KBM-7 (cell line): ENCODE measurements at regions not wholly inside any gene's neighbourhood (a gene's known extent, or its start where the extent isn't known, plus 50 kb on each side); places are given as distances from the start of the nearest gene placed in this dataset.

Experiments
- DNase-seq: peaks from one replicate; pipeline ENCODE4 v3.0.0-alpha.2; 2015
- in situ Hi-C: fragments of 300-500 bp; cut with MboI; formaldehyde crosslinking; loops from 2 replicates; pipeline ENCODE4 v1.14.3; 2020; ENCODE audit warnings: low sequenced_read_pairs, low pct_unique_long_range_greater_than_20kb, mixed read lengths

DNA sequence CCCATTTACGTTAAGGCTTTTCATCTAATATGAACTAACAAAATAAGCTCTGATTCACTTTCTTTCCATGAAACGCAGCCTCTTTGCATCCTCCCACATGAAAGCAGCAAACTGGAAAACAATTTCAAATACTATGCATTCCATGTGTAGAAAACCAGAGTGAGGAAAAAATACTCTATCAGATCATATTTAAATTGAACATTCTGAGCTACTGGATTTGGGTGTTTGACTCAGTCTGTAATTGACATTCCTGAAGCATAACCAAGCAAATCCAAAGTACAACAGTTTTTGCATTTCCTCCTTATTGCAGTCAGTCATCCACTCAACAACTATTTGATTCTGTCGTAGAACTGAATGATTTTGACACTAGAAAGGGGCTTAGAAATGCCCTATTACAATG lies 399.1 kb upstream of the NMUR2 start:
- no peak for DNase-seq
- in situ Hi-C loops = no loop called here

DNA sequence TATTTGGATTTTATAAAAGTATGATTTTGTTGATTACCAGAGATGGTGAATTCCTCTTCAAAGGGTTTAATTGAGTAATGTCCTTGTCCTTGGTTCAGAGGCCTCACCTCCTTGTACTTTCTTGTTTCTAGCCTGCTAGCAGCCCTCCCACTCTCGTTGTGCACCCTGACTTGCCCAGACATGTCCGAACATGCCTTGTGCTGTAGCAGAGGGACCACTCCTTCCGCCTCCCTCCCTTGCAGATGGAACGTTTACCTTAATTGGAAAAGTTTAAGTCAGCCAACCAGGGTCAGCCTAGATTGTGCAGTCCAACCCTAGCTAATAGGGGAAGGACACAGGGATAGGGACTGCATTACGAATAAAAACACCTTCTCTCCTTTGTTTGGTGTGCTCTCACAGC lies 406.9 kb upstream of the NMUR2 start:
- DNase-seq = peak; percentile 54
- in situ Hi-C loops = no loop called here

DNA sequence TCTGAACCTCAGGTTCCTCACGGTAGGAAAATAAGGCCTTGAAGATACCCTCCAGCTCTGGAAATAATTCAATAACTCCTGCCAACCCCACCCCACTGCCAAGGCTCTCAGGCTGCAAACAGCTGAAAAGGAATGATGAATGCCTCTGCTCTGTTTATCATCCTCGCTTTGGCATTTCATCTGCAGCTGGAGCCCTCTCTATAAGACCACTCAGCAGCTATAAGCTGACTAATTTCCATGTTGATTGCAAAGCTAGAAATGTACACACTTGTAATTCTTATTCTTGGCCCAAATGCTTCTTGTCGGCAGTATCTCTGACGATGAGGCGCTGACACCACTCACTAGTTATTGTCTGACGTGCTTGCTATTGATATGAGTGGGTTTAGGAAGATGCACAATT lies 408.4 kb upstream of the NMUR2 start:
- no peak for DNase-seq
- in situ Hi-C loops = no loop called here

DNA sequence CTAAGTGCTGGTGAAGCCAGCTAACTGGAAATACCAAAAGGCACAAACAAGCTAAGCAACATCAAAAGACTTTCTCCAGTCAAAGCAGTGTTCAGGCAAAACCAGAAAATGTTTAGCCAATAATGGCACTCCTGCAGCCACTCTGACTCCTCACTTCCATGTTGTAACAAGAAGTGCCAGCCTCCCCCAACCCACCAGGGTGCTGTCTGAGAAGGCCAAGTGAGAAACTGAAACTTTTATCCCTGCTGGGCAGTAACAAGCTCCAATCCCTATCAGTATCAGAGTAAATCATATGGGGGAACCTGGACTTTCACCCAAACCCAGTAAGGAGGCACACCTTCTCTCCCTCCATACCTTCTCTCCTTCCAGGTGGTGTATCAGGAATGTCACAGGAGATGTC lies 414.8 kb upstream of the NMUR2 start:
- in situ Hi-C loops = no loop called here
- DNase-seq = no peak

DNA sequence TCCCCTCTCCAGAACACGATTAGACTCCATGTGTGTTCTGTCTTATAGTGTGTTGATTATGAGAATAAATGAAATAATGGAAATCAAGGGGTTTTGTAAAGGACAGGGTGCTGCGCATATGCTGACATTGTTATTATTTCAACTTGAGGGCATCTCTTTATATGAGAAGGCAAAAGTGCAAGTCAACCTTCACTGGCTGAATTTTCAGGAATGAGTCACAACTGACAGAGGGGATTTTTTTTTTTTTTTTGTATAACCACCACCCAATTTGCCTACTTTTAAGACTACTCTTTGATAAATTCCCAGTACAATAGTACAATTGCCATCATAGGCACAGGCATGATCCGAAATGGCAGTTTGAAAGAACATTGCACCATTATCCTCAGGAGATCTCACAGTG lies 419.2 kb upstream of the NMUR2 start:
- in situ Hi-C loops = no loop called here
- DNase-seq = no peak

DNA sequence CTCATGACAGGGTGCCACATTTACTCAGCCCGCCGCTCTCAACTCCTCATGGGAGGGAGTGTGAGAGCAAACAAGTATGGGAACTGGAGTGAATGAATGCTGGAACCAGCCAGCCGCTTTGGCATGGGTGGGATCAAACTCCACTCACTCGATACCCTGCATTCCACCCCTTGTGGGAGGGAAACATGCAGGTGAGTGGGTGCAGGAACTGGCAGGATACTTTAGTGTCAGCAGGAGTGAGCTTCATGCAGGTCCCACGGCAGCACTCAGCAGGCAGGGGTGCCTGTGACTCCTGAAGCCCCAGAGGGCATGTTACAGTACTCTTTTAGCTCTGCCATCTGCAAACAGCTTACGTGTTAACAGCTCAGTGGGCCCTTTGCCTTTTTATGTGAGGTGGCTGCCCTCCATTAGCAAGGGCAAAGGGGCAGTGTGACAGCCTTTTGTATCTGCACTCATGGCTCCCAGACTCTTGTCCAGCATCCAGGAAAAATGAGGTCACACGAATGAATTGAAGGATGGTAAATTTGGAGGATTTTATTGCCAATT lies 433.2 kb upstream of the NMUR2 start:
- DNase-seq = no peak
- in situ Hi-C loops = no loop called here

DNA sequence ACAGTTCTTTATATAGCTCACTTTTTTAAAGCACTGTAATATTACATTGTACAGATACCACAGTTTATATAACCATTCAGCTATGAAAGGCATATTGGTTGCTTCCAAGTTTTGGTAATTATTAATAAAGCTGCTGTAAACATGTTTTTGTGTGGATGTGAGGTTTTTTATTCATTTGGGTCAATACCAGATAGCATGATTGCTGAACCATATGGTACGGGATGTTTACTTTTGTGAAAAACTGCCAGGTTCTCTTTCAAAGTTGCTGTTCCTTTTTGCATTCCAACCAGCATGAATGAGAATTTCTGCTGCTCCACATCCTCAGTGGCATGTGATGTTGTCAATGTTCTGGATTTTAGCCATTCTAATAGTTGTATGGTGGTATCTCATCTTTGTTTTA lies 439.6 kb upstream of the NMUR2 start:
- in situ Hi-C loops = no loop called here
- DNase-seq = no peak

DNA sequence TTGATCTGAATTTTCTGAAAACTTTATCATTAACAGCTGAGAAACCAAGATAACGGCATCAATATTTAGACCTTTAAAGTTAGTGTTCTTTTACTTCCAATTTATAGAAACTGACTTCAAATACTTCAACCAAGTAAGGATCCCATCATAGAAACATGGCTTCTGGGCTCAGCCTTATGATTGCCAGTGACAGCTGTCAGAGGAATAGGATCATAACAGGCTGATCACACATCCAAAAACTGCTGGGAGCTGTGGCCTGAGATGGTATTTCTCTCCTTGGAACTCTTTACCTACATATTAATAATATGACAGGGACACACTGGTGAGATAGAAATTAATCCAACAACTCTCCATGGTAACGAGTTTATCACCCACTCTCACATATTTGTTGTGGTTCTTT lies 448.3 kb upstream of the NMUR2 start:
- no peak for DNase-seq
- in situ Hi-C loops = no loop called here

DNA sequence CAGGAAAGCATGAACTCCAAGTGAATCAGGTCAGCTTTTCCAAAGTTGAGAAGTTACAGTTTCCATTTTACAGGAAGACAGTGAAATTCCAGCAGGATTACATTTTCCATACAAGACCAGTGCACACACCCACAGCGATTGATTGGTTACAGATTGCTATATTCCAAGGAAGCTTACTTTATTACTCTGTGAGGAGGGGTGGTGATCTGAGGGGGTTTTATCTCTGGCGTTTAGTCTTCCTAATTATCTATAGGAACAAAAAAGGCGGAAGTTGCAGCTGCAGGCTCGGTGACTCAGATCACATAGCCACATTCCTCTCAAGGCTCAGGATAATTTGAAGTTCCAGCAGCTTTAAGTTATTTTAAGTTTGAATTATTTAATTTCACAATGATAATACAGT lies 450.4 kb upstream of the NMUR2 start:
- DNase-seq = peak; percentile 2
- in situ Hi-C loops = no loop called here

DNA sequence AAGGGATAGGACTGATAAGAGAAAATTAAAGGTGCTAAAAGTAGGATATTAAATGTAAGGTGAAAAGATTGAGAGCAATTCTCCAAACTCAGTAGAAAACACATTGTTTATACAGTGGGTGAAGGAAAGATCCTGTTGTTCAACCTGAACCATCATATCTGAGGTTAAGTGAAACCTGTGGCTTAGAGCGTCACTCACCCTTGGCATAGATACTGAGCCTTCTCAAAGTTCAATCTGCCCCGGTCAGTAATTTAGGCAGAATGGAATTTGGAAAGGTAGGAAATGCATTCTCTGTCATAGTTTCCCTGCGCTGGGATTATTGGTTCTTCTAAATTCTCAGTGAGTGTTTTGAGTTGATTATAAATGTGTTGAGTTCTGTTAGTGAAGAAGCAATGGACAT lies 456.2 kb upstream of the NMUR2 start:
- in situ Hi-C loops = no loop called here
- no peak for DNase-seq

DNA sequence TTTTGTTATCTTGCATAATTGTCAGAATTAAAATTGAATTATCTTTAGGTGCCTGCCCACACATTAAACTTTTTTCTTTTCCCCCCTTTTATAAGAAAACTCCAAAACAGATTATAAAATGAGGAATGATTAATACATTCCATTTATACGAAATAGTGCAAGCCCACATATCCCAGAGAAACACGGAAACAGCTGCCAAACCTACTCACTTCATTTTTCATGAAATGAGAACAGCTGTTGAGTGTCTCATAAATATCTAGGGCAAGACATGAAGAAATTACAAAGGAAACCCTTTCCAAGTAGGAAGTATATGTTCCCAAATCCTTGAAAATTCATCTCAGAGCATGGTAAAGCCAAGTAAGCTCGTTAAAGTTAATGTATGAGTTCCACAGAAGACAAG lies 459.4 kb upstream of the NMUR2 start:
- DNase-seq = no peak
- in situ Hi-C loops = no loop called here

DNA sequence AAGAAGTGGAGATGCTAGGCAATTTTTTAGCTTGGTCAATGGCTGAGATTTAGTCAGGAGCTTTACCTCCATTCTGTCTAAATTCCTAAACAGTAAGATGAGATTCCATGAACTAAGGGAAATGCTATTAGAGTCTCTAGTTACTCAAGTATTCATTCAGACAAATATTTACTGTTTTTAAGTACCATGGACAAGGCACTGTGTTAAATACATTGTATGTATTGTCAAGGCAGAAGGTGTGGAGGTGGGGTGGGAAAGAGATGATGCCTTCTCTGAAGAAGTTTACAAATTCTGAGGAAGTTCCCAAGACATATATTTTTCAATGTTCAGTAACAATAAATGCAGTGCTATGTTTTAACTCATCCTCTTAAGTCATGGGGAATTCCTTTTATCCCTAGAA lies 459.9 kb upstream of the NMUR2 start:
- no peak for DNase-seq
- in situ Hi-C loops = no loop called here

DNA sequence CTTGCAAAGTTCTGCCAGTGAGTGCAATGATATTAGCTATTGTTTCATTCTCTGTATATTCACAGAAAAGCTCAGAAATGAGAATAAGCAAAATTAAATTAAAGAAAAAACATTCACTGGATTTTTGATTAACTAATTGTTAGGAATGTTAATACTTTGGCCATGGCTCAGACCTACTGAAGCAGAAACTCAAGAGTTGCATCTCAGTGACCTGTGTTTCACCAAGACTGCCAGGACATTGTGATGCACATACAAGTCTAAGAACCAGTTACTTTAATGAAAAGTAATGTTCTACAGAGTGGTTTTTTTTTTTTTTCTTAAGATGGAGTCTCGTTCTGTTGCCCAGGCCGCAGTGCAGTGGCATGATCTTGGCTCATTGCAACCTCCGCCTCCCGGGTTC lies 464.9 kb upstream of the NMUR2 start:
- no peak for DNase-seq
- in situ Hi-C loops = no loop called here

DNA sequence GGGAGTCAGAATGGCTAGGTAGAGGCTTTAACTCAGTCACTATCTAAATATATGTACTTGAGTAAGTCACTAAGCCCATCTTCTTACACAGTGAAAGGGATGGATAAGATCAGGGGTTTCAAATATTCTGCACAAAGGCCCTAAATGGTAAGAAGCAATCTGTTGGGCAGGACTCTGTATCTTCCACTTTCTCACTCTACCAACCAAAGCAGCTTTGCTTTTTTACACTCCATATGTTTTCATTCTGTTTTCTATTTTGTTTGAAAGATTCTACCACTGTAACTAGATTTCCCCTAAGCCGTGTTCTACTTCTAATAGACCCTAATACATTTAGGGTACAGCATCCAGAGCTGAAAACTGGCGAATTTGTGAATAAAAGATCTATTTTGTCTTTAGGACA lies 477.5 kb upstream of the NMUR2 start:
- DNase-seq = no peak

DNA sequence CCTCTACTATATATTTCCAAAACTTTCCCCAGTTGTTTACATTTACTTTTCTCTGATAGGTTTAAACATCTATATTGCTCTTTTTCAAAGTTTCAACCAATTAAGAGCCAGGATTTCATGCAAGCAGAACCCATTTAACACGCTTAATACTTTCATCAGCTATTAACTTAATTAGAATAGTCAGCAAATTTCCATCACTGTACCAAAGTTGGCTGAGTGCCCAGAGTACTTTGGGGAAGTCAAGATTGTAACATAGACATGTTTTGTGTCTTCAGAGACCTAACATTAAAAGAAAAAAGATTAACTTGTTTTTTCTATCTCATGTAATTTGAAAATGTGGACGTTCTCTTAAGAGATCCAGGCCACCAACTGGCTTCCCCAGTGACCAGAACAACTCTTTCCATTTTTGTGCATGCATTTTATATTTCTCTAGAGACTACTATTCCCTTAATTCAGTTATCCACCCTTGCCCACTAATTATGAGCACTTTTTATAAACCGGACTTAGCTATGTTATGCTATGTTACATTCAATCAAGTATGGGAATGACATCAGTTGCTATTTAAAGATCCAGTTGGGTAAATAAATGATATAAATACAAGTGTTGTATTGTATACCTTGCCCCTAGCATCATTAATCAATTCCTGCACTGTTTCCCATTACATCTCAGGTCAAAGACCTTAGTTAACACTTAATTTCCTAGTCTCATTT lies 478.1 kb upstream of the NMUR2 start:
- in situ Hi-C loops = no loop called here

More for the DNA sequence above, 477.5 kb upstream of the NMUR2 start:
- in situ Hi-C loops = no loop called here

DNA sequence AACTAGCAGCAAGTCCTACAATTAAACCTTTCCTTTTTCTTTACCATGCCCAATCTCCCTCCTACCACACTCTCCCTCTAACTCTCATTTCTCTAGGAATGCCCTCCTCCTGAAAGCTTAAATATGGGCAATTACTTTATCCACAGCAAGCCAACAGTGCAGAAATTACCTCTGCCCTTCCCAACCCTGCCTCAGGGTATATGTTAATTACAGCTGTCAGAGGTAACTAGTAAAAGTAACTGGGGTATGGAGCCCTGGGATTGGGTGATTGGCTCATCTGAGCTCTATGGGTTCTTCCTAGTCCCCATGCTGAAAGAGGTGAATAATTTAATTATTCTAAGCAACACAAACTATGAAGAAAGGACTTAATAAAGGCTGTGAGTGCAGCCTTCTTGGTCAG lies 478.9 kb upstream of the NMUR2 start:
- no peak for DNase-seq
- in situ Hi-C loops = no loop called here

More for the DNA sequence above, 478.1 kb upstream of the NMUR2 start:
- DNase-seq = peak; percentile 2

DNA sequence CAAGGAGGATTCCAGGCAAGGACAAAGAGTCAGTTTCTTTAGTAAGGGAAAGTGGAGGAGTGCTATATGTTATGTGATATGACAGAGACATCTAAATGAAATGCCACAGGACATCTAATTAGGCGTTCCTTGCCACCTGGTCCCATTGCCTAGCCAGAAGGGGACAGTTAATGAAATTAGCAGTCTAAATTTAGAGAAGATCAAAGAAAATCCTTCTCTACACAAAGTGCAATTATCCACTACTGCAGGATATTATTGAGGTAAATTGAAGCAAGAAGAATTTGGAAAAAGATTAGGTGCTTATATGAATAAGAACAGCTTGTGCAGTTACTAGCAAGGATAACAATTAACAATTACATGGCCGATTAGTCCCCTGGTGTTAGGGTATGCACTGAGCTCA lies 495.3 kb upstream of the NMUR2 start:
- in situ Hi-C loops = no loop called here
- DNase-seq = no peak

DNA sequence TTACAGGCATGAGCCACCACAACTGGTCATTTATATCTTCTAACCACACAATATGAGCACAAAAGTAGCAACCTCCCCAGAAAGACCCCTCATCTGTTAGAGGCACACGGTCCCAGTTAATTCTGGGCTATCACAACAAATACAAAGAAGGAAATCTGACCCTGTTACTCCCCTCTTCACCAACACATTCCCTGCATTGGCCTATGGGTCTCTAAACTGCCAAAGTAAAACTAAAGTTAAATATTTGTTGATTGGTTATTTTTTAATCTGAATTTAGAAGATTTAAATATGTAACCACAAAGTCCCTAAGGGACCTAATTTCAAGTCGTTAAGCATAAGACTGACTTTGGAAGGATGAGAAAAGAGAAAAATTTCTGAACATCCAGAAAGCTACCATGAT lies 496.7 kb upstream of the NMUR2 start:
- in situ Hi-C loops = no loop called here
- DNase-seq = no peak

DNA sequence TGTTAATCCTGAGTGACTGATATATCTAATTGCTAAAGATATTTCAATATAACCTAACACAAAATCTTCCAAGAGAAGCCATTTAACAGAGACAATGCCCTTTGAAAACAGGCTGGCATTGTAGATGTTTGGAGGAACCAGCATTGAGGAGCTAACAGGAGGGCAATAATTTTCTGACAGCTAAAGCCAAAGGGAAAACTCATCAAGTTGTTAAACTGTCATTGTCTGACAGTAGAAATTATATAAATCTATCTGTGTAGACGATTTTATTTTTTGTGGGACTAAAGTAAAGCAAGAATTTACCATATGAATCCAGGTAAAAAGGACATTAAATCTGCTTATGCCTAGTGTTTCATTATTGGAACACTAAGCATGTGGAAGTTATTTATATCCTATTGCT lies 500.2 kb upstream of the NMUR2 start:
- no peak for DNase-seq
- in situ Hi-C loops = no loop called here

DNA sequence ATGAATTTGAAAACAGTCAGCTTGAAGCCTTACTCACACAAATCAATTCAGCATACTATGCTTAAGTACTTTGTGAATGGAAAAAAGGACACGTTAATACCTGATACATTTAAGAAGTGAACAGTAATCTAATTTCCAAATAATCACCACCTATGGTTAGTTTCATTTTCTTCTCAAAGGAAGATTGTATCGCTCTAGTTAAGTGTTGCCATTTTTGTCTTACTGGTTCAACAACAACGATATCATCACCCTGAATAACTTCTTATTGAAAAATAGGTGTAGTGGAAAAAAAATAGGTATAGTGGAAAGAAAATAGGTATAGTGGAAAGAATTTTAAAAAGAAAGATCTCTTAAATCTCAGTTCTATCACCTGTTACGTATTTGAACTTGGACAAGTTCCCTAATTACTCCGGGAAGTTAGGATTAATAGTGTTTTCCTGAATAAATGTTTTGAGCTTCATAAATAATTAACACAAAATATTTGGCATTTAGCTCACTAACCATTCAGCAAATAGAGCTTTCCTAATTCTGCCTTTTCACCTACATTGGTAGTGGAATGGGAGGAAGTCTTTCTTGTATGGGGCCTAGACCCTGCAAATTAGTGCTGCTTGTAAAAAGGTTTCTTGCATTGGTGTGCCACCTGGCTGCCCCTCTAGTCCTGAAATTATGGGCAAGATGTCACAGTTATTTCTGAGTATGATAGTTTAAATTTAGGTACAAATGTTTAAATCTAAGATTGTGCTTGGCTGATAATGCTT lies 502.6 kb upstream of the NMUR2 start:
- in situ Hi-C loops = no loop called here
- no peak for DNase-seq

DNA sequence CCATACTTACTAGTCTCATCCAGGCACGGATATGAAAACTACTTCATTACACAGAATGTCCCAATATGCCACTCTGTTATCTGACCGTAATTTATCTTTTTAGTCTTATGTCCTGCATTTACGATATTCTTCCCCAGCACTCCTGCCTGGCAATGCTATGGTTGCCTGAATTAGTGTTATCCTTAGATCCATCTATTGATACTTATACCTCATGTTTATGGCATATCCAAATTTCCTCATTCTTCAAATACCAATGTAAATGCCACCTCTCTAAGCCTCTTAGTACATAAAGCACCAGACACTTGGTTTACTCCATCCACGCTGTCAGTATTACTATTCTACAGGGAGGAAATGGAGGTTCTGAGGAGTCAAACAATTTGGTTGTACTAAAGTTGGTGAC lies 507.8 kb upstream of the NMUR2 start:
- in situ Hi-C loops = no loop called here
- no peak for DNase-seq
